ENCODE measurements at regions not wholly inside any gene's neighbourhood (a gene's known extent, or its start where the extent isn't known, plus 50 kb on each side); places are given as distances from the start of the nearest gene placed in this dataset.

GRCh38 chr2:143977356-143977755, 542.6 kb downstream of the ZEB2 start:
- Histone ChIP-seq H3K4me1 (ENCODE audit: control insufficient read depth in 2 of 2, insufficient read depth in 2 of 2, low read length in 2 of 2) (no peaks in the 10 kb centered on the region), H3K79me2 (ENCODE audit: control insufficient read depth, insufficient read depth, low read length) (no peaks in the 10 kb centered on the region), H4K20me1 (ENCODE audit: control insufficient read depth, insufficient read depth, low read length, poor library complexity, severe bottlenecking) (no peaks in the 10 kb centered on the region), H3K27me3 (replicated peaks in 1 of 4; ENCODE audit: control extremely low read depth in 1 of 4, control insufficient read depth in 3 of 4, insufficient read depth in 4 of 4, low read length in 3 of 4) (no peaks in the 10 kb centered on the region), H3K36me3 (replicated peaks in 1 of 2; ENCODE audit: control extremely low read depth in 1 of 2, control insufficient read depth in 1 of 2, extremely low read depth in 1 of 2, insufficient read depth in 2 of 2, low read length in 1 of 2) (no peaks in the 10 kb centered on the region), H2AFZ (ENCODE audit: insufficient read depth, low read depth, low read length, poor library complexity, severe bottlenecking) (no peak overlapping the region), H3K9ac (ENCODE audit: low read length) (no peak overlapping the region), H3K4me3 (ENCODE audit: control extremely low read depth in 1 of 5, extremely low read depth in 1 of 5, insufficient read depth in 1 of 5, low read depth in 2 of 5, low read length in 4 of 5) (no peak overlapping the region), H3K27ac (ENCODE audit: low read length in 2 of 2) (no peak overlapping the region), H3K4me2 (replicated peaks; ENCODE audit: low read depth, low read length, poor library complexity, severe bottlenecking) (no peak overlapping the region), H3K9me3 (ENCODE audit: control extremely low read depth in 1 of 3, control insufficient read depth in 2 of 3, insufficient read depth in 1 of 3, low read length in 2 of 3) (no peaks in the 10 kb centered on the region)
- Mint-ChIP-seq H3K4me1 (no peaks in the 10 kb centered on the region), H3K27me3 (no peaks in the 10 kb centered on the region), H3K27ac (no peak overlapping the region), H3K4me3 (no peak overlapping the region), H3K9me3 (ENCODE audit: insufficient read depth) (no peaks in the 10 kb centered on the region)
- CTCF ChIA-PET: no interaction called here
- intact Hi-C loops (cut with micrococcal nuclease): no loop called here
- TF ChIP-seq CTCF (IDR thresholded peaks at IDR 0.05) (no peak), EZH2 (IDR thresholded peaks at IDR 0.05; ENCODE audit: borderline replicate concordance, insufficient read depth, low read depth, low read length, poor library complexity, severe bottlenecking) (no peak)
- 100% methylated on average over 4 of the region's 6 CpGs for WGBS (ENCODE audit: insufficient coverage)
- DNase-seq: no peak
- POLR2A ChIA-PET: no interaction called here
- ATAC-seq (ENCODE audit: low read depth): no peak

- H4K20me1 ChIP-seq (ENCODE audit: control insufficient read depth, insufficient read depth, low read length, poor library complexity, severe bottlenecking): no peaks in the 10 kb centered on the region
- H3K4me3 ChIP-seq (ENCODE audit: control extremely low read depth in 1 of 5, extremely low read depth in 1 of 5, insufficient read depth in 1 of 5, low read depth in 2 of 5, low read length in 4 of 5): no peak overlapping the region
- no peaks in the 10 kb centered on the region for H3K27me3 Mint-ChIP-seq
- no peak overlapping the region for H3K9ac ChIP-seq (ENCODE audit: low read length)
- intact Hi-C loops (cut with micrococcal nuclease): no loop called here
- no peak overlapping the region for H3K27ac ChIP-seq (ENCODE audit: low read length in 2 of 2)
- no peak for ATAC-seq (ENCODE audit: low read depth)
- CTCF ChIA-PET: no interaction called here
- H3K36me3 ChIP-seq (replicated peaks in 1 of 2; ENCODE audit: control extremely low read depth in 1 of 2, control insufficient read depth in 1 of 2, extremely low read depth in 1 of 2, insufficient read depth in 2 of 2, low read length in 1 of 2): no peaks in the 10 kb centered on the region
- H3K4me1 ChIP-seq (ENCODE audit: control insufficient read depth in 2 of 2, insufficient read depth in 2 of 2, low read length in 2 of 2): no peaks in the 10 kb centered on the region
- TF ChIP-seq CTCF (IDR thresholded peaks at IDR 0.05) (no peak), EZH2 (IDR thresholded peaks at IDR 0.05; ENCODE audit: borderline replicate concordance, insufficient read depth, low read depth, low read length, poor library complexity, severe bottlenecking) (no peak)
- H3K79me2 ChIP-seq (ENCODE audit: control insufficient read depth, insufficient read depth, low read length): no peaks in the 10 kb centered on the region
- H3K9me3 ChIP-seq (ENCODE audit: control extremely low read depth in 1 of 3, control insufficient read depth in 2 of 3, insufficient read depth in 1 of 3, low read length in 2 of 3): no peaks in the 10 kb centered on the region
- H3K9me3 Mint-ChIP-seq (ENCODE audit: insufficient read depth): no peaks in the 10 kb centered on the region
- POLR2A ChIA-PET: no interaction called here
- no peaks in the 10 kb centered on the region for H3K4me1 Mint-ChIP-seq
- no CpG with 5 or more reads among the region's 1 CpG for WGBS (ENCODE audit: insufficient coverage)
- no peak overlapping the region for H3K4me3 Mint-ChIP-seq
- H3K27me3 ChIP-seq (replicated peaks in 1 of 4; ENCODE audit: control extremely low read depth in 1 of 4, control insufficient read depth in 3 of 4, insufficient read depth in 4 of 4, low read length in 3 of 4): no peaks in the 10 kb centered on the region
- DNase-seq: no peak
- no peak overlapping the region for H3K27ac Mint-ChIP-seq
- H2AFZ ChIP-seq (ENCODE audit: insufficient read depth, low read depth, low read length, poor library complexity, severe bottlenecking): no peak overlapping the region
- H3K4me2 ChIP-seq (replicated peaks; ENCODE audit: low read depth, low read length, poor library complexity, severe bottlenecking): no peak overlapping the region
Measured at GRCh38 chr2:143975216-143975615, 544.7 kb downstream of the ZEB2 start.
